OCI-LY1 (cell line): ENCODE measurements at regions not wholly inside any gene's neighbourhood (a gene's known extent, or its start where the extent isn't known, plus 50 kb on each side); places are given as distances from the start of the nearest gene placed in this dataset.

Experiments used
- CTCF ChIP-seq: fragments of 200-600 bp; sonication (generic), shearing (Covaris generic); IDR thresholded peaks from 2 replicates; pipeline ENCODE4 v1.5.1; 2017; ENCODE audit warnings: mild to moderate bottlenecking, antibody characterized with exemption, low read length, moderate library complexity, mixed read lengths
- EZH2 ChIP-seq: fragments of 200-600 bp; sonication (generic), shearing (Covaris generic); IDR thresholded peaks from 2 replicates; pipeline ENCODE4 v1.8.0; 2017; ENCODE audit warnings: borderline replicate concordance, mixed run types, mild to moderate bottlenecking, antibody characterized with exemption, low read length, moderate library complexity, mixed read lengths

GRCh38 chr17:79379700-79380445 is 231.0 kb downstream of the RBFOX3 start:
- TF ChIP-seq EZH2, result no peak
- TF ChIP-seq CTCF, result no peak
